Activated CD4-positive, alpha-beta memory T cell treated with anti-CD3 and anti-CD28 coated beads, Interleukin-2, amount 10 ng/mL, durations not matched to agents 7 days and 5 days (primary cell): ENCODE measurements at regions not wholly inside any gene's neighbourhood (a gene's known extent, or its start where the extent isn't known, plus 50 kb on each side); places are given as distances from the start of the nearest gene placed in this dataset.
"Not testable (repeated sequence)": the region's sequence is repeated elsewhere in the genome, so short reads cannot be mapped to it uniquely, and the experiment has no call there.

Source experiments
- CTCF ChIA-PET: fragments of 350-600 bp; sonication (Branson Sonifier 250); formaldehyde crosslinking; loops from one replicate; lab custom pipeline; 2021; ENCODE audit warnings: antibody characterized with exemption, inconsistent platforms; lab: Charles Lee
- POLR2A ChIA-PET: fragments of 350-600 bp; sonication (Branson Sonifier 250); formaldehyde crosslinking; loops from one replicate; lab custom pipeline; 2021; ENCODE audit warnings: antibody characterized with exemption; lab: Charles Lee
- DNase-seq: peaks from one replicate; pipeline ENCODE4 v3.0.0-alpha.2; 2020
- H3K27ac Mint-ChIP-seq: one replicate; pipeline ENCODE4 v1.8.0; 2021; ENCODE audit warnings: mild to moderate bottlenecking, mixed read lengths
- H3K27me3 Mint-ChIP-seq: one replicate; pipeline ENCODE4 v1.8.0; 2021; ENCODE audit warnings: mixed read lengths
- H3K36me3 Mint-ChIP-seq: one replicate; pipeline ENCODE4 v1.8.0; 2021; ENCODE audit warnings: low read depth, mixed read lengths
- H3K4me1 Mint-ChIP-seq: one replicate; pipeline ENCODE4 v1.8.0; 2021; ENCODE audit warnings: mixed read lengths
- H3K4me3 Mint-ChIP-seq: one replicate; pipeline ENCODE4 v1.8.0; 2021; ENCODE audit warnings: mild to moderate bottlenecking, mixed read lengths
- H3K9me3 Mint-ChIP-seq: one replicate; pipeline ENCODE4 v1.8.0; 2021; ENCODE audit warnings: mixed read lengths

DNA sequence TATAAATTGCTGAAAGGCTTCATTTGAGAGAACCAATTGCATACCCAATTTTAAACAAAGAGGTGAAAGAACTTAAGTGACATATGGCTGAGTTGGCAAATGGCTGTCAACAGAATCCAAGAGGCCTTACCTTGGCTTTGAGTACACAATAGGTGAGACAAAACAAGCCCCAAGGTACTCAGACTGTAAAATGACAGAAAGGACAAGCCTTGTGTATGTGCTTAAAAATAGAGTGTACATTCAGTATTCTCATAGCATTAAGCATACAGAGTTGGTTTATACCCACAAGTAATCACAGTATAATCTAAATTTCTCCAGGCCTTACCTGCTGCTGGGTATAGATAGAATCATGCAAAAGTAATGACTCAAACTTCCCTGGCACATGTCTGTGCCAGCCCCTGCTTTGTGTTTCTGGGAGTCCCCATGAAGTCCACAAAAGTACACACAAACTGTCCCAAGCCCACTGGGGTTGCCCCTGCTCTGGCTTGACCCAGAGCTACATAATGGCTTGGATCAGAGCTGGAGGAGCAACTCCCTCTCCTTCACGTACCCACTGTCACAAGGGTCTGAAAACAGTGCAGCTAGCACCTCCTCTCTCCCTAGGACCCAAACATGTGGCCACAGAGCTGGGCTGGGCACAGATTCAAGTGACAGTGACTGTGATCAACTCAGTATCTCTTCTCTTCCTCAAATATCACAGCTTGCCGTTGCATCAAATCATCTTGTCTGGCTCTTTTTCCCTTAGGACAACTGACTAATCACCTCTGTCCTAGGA lies 250.8 kb downstream of the ENC1 start:
- POLR2A ChIA-PET: no interaction called here

GRCh38 chr5:74388411-74388810 lies 252.1 kb downstream of the ENC1 start:
- H3K4me3 Mint-ChIP-seq, H3K27ac Mint-ChIP-seq, POLR2A ChIA-PET, DNase-seq, H3K9me3 Mint-ChIP-seq, H3K4me1 Mint-ChIP-seq, H3K36me3 Mint-ChIP-seq: not testable (repeated sequence)
- peaks cover 12% of the 10 kb centered on the region for H3K27me3 Mint-ChIP-seq
- CTCF ChIA-PET: interaction anchor here (0.7 kb wide), 1 partner anchor 855 kb away, joined by 6 read pairs; no protein-coding TSS in a partner anchor

More for the DNA sequence above, 250.8 kb downstream of the ENC1 start:
- H3K4me3 Mint-ChIP-seq: no peak overlapping the region
- peaks cover 10% of the 10 kb centered on the region for H3K4me1 Mint-ChIP-seq
- no peak for DNase-seq
- H3K36me3 Mint-ChIP-seq: no peaks in the 10 kb centered on the region
- H3K9me3 Mint-ChIP-seq: no peaks in the 10 kb centered on the region
- H3K27ac Mint-ChIP-seq: no peak overlapping the region
- CTCF ChIA-PET: no interaction called here
- peaks cover 6% of the 10 kb centered on the region for H3K27me3 Mint-ChIP-seq

DNA sequence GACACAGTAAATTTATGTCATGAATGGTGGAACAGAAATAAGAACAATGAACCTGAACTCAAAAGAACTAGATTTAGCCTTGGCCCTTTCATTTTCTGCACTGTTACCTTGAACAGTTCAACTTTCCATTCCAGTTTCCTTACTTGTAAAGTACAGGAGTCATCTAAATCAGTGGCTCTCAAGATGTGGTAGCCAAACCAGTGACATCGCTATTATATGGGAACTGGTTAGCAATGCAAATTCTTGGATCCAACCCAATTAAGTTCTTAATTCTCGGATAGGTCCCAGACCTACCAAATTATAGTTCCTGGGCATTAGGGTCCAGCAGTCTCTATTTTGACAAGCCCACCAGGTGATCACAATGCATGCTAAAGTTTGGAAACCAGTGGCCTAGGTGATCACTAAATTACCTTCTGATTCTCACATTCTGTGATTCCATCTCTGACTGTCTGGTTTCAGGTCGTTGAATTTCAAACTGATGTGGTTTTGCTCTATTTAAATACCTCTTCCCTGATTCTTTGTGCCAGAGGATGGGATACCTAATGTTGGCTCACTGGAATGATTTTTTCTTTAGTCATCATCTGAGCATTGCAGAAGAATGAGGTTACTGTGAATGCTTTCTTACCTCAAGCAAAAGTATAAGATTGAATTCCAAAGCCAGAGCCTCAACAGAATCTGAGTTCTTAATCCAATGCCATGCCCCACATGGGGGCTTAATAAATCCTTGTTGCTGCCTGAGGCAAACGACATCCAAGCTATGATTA lies 253.8 kb downstream of the ENC1 start:
- H3K27ac Mint-ChIP-seq: no peak overlapping the region
- no peaks in the 10 kb centered on the region for H3K4me1 Mint-ChIP-seq
- H3K9me3 Mint-ChIP-seq: no peaks in the 10 kb centered on the region
- no peak overlapping the region for H3K4me3 Mint-ChIP-seq
- no peaks in the 10 kb centered on the region for H3K36me3 Mint-ChIP-seq
- DNase-seq: no peak
- ChIA-PET CTCF (no interaction called here), POLR2A (no interaction called here)
- H3K27me3 Mint-ChIP-seq: peaks cover 12% of the 10 kb centered on the region

DNA sequence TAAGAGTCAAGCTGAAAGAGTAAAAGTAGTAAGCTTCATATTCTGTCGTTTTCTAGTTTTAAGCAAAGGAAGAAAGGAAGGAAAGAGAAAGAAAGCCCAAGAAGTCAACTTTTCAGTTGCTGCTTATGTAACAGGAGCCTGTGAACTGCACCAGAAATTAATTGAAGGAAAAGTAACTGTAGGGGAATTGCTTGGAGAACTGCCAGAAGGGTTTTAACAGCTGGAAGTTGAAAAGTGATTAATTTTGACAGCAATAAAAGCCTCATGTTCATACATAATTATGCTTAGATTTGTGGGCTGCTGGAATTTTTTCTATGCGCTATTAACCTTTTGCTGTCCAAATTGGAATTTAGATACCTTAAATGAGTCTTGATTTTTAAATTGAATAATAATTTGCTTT lies 255.7 kb downstream of the ENC1 start:
- Mint-ChIP-seq H3K36me3 (no peaks in the 10 kb centered on the region), H3K27me3 (peaks cover 9% of the 10 kb centered on the region), H3K27ac (no peak overlapping the region), H3K4me1 (no peaks in the 10 kb centered on the region), H3K4me3 (no peak overlapping the region), H3K9me3 (no peaks in the 10 kb centered on the region)
- ChIA-PET CTCF (no interaction called here), POLR2A (no interaction called here)
- DNase-seq: no peak

DNA sequence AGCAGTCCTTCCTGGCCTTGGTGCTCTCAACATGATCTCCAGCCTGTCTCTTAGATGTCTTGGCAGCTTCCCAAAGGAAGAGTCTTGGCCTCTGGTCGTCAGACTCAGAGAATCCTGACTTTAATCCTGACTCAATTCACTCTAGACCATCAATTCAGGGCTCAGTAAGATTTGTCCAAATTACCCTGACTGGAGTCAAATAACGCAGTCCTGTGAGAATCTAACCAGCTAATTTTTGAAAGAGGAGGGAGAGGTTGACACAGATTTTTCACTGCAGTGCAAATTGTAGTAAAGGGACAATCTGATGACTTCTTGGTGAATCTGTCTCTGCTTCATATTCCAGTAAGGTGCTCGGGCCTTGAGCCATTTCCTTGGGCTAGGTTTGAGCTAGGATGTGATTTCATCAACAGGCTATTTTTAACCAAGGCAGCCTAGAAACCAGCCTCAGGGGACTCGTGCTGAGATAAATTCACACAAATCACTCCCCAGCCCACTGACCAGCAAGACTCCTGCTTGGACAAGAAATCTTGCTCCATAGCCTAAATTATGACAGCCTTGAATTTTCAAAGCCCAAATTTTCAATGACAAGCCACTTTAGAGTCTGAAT lies 257.4 kb downstream of the ENC1 start:
- POLR2A ChIA-PET: no interaction called here
- no peaks in the 10 kb centered on the region for H3K36me3 Mint-ChIP-seq
- CTCF ChIA-PET: no interaction called here
- no peaks in the 10 kb centered on the region for H3K4me1 Mint-ChIP-seq
- H3K27ac Mint-ChIP-seq: no peak overlapping the region
- H3K4me3 Mint-ChIP-seq: no peak overlapping the region
- DNase-seq: no peak
- H3K27me3 Mint-ChIP-seq: peaks cover 23% of the 10 kb centered on the region
- no peaks in the 10 kb centered on the region for H3K9me3 Mint-ChIP-seq

DNA sequence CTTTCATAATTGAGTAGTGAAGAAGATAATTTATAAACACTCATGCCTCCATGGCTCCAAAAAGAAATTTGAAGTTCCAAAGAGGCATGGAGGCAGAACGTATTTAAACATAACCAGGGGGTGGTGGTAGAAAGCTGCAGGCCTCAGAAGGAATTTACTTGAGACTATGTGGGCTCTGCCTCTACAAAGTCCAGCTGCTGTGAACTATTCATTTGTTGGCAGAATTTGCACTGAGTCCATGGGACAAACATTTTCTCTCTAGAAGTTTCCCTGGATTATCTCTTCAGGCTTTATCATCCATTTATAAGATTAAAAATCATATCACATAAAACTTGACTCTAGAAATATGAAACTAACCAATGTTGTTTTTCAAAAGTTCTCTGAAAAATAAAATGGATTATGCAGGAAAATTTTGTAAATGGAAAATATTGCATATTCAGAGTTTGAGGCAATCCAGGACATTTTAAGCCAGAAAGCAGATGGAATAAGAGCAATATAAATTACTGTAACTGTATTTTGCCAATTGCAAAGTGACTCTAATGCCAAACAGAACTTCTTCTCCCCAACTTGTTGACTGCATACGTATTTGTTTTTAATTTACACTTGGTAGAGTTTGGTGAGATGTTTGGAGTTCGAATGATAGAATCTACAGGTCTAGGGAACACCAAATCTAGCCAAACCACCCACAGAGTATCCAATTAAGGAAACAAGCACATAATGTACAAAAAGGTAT lies 258.2 kb downstream of the ENC1 start:
- no peak for DNase-seq
- POLR2A ChIA-PET: no interaction called here
- Mint-ChIP-seq H3K36me3 (no peaks in the 10 kb centered on the region), H3K9me3 (no peaks in the 10 kb centered on the region), H3K27ac (no peak overlapping the region), H3K4me3 (no peak overlapping the region), H3K4me1 (no peaks in the 10 kb centered on the region), H3K27me3 (peaks cover 24% of the 10 kb centered on the region)
- CTCF ChIA-PET: no interaction called here

- no peaks in the 10 kb centered on the region for H3K36me3 Mint-ChIP-seq
- H3K4me1 Mint-ChIP-seq: no peaks in the 10 kb centered on the region
- H3K27me3 Mint-ChIP-seq: peaks cover 31% of the 10 kb centered on the region
- no peak overlapping the region for H3K27ac Mint-ChIP-seq
- ChIA-PET CTCF (no interaction called here), POLR2A (no interaction called here)
- H3K9me3 Mint-ChIP-seq: no peaks in the 10 kb centered on the region
- no peak for DNase-seq
- H3K4me3 Mint-ChIP-seq: no peak overlapping the region
Observed at GRCh38 chr5:74380193-74380592, 260.3 kb downstream of the ENC1 start.

GRCh38 chr5:74378464-74378863 lies 262.1 kb downstream of the ENC1 start:
- DNase-seq: no peak
- no peaks in the 10 kb centered on the region for H3K36me3 Mint-ChIP-seq
- H3K4me3 Mint-ChIP-seq: no peak overlapping the region
- ChIA-PET CTCF (no interaction called here), POLR2A (no interaction called here)
- no peak overlapping the region for H3K27ac Mint-ChIP-seq
- H3K4me1 Mint-ChIP-seq: no peaks in the 10 kb centered on the region
- no peaks in the 10 kb centered on the region for H3K9me3 Mint-ChIP-seq
- peaks cover 23% of the 10 kb centered on the region for H3K27me3 Mint-ChIP-seq

GRCh38 chr5:74376187-74376586 lies 264.3 kb downstream of the ENC1 start:
- Mint-ChIP-seq H3K36me3 (no peaks in the 10 kb centered on the region), H3K9me3 (no peaks in the 10 kb centered on the region), H3K4me1 (no peaks in the 10 kb centered on the region), H3K27me3 (peaks cover 23% of the 10 kb centered on the region), H3K4me3 (no peak overlapping the region), H3K27ac (no peak overlapping the region)
- ChIA-PET CTCF (no interaction called here), POLR2A (no interaction called here)
- no peak for DNase-seq

- POLR2A ChIA-PET: no interaction called here
- Mint-ChIP-seq H3K36me3 (no peaks in the 10 kb centered on the region), H3K27ac (no peak overlapping the region), H3K27me3 (peaks cover 23% of the 10 kb centered on the region), H3K4me1 (no peaks in the 10 kb centered on the region), H3K9me3 (no peaks in the 10 kb centered on the region), H3K4me3 (no peak overlapping the region)
- no peak for DNase-seq
- CTCF ChIA-PET: no interaction called here
Observed at GRCh38 chr5:74375271-74375670, 265.3 kb downstream of the ENC1 start.

DNA sequence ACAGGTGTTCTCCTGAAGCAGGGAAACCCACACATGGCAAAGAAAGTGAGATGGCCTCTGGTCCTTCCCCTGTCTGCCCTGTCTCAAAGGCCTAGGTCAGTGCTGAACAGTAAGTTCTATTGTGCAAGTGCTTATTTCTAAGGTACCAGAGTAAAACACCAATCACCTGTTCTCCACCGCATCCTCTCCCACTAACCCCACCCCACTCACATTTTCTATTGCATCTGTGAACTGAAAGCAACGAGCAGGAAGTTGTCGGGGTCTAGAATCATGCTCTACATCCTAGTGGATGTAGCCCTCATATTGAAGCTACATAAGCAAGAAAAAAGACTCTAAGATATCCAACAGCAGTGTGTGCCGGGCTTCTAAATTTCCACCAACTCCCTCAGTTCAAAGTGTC lies 265.9 kb downstream of the ENC1 start:
- DNase-seq: no peak
- Mint-ChIP-seq H3K27ac (no peak overlapping the region), H3K4me3 (no peak overlapping the region), H3K27me3 (peaks cover 21% of the 10 kb centered on the region), H3K36me3 (no peaks in the 10 kb centered on the region), H3K9me3 (no peaks in the 10 kb centered on the region), H3K4me1 (no peaks in the 10 kb centered on the region)
- CTCF ChIA-PET: no interaction called here
- POLR2A ChIA-PET: no interaction called here

- Mint-ChIP-seq H3K9me3 (no peaks in the 10 kb centered on the region), H3K36me3 (no peaks in the 10 kb centered on the region), H3K4me1 (no peaks in the 10 kb centered on the region), H3K27me3 (peaks cover 9% of the 10 kb centered on the region), H3K4me3 (no peak overlapping the region), H3K27ac (no peak overlapping the region)
- CTCF ChIA-PET: no interaction called here
- DNase-seq: no peak
- POLR2A ChIA-PET: no interaction called here
Observed at GRCh38 chr5:74373076-74373475, 267.5 kb downstream of the ENC1 start.

- ChIA-PET POLR2A (no interaction called here), CTCF (no interaction called here)
- H3K27me3 Mint-ChIP-seq: peaks cover 7% of the 10 kb centered on the region
- H3K27ac Mint-ChIP-seq: no peak overlapping the region
- H3K4me1 Mint-ChIP-seq: no peaks in the 10 kb centered on the region
- H3K9me3 Mint-ChIP-seq: no peaks in the 10 kb centered on the region
- DNase-seq: no peak
- H3K36me3 Mint-ChIP-seq: no peaks in the 10 kb centered on the region
- no peak overlapping the region for H3K4me3 Mint-ChIP-seq
Observed at GRCh38 chr5:74372502-74373064, 267.9 kb downstream of the ENC1 start.
